SH-SY5Y (cell line): ENCODE measurements at regions not wholly inside any gene's neighbourhood (a gene's known extent, or its start where the extent isn't known, plus 50 kb on each side); places are given as distances from the start of the nearest gene placed in this dataset.

Experiments used
- GATA2 ChIP-seq: IDR thresholded peaks from 2 replicates; pipeline ENCODE4 v1.6.1; 2011; ENCODE audit warnings: mild to moderate bottlenecking, low read depth, low read length
- GATA3 ChIP-seq: IDR thresholded peaks from 2 replicates; pipeline ENCODE4 v1.6.1; 2011; ENCODE audit warnings: low read depth, mild to moderate bottlenecking, low read length, moderate library complexity

- no peak for TF ChIP-seq GATA2
- no peak for TF ChIP-seq GATA3
Measured at GRCh38 chr12:107510211-107510610, 175.4 kb upstream of the PWP1 start.
